ENCODE measurements at regions not wholly inside any gene's neighbourhood (a gene's known extent, or its start where the extent isn't known, plus 50 kb on each side); places are given as distances from the start of the nearest gene placed in this dataset.

DNA sequence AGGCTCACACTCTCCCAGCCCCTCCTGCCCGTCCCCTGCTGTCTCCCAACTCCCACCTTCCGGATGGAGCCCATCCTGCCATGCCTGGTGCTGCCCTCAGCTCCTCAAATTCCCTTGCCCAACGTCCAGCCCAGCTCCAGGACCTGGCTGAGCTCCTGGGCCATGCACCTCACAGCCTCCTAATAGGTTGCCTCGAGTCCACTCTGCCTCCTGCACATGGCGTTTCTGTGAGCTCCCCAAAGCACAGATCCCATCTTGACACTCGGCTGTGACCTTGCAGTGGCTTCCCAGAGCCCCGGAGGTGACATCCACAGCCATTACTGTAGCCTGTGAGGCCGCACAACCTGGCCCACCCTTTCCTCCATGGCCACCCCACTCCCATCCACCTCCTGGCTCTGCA is 191.9 kb upstream of the SALL3 start:
- no peak overlapping the region for H3K27ac ChIP-seq (ENCODE audit: low read depth, low read length, poor library complexity, severe bottlenecking)
- no peak for TF ChIP-seq EZH2 (IDR thresholded peaks at IDR 0.05; ENCODE audit: borderline replicate concordance, low read depth, low read length, poor library complexity, severe bottlenecking)
- H3K9me3 ChIP-seq (ENCODE audit: low read depth, low read length, poor library complexity, severe bottlenecking): no peaks in the 10 kb centered on the region
- POLR2A ChIA-PET (ENCODE audit: low non-redundant PET): no interaction called here
- no peak for DNase-seq (ENCODE audit: low spot score)
- peaks cover 5% of the 10 kb centered on the region for H3K27me3 ChIP-seq (replicated peaks; ENCODE audit: insufficient read depth, low read depth, low read length, poor library complexity)
- no peaks in the 10 kb centered on the region for H3K4me1 ChIP-seq (ENCODE audit: insufficient read depth, low read length, poor library complexity, severe bottlenecking)
- BruUV-seq (replicated peaks): no TSS peak
- intact Hi-C loops (cut with micrococcal nuclease; ENCODE audit: unreplicated experiment): no loop called here
- H3K36me3 ChIP-seq (ENCODE audit: insufficient read depth, low read length, poor library complexity, severe bottlenecking): no peaks in the 10 kb centered on the region
- no peak overlapping the region for H3K4me3 ChIP-seq (ENCODE audit: low read depth, low read length, poor library complexity, severe bottlenecking)
- CTCF ChIA-PET: no interaction called here

DNA sequence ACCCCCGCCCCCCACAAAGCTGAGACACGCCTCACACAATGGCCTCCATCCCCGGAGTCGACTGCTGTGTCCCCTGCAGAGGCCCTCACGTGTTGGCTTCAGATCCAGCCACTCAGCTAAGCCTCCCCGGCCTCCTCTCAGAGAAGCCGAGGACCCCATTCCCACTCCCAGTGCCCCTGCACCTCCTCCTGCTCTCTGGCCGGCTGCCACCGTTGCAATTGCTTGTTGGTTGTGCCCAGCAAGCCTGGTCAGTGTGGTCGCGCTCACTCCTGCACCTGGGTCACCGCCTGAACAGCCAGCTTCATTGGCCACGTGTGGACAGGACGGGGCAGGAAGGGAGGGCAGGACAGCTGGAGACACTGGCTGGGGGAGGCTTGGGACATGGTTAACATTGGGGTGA is 191.5 kb upstream of the SALL3 start:
- no peaks in the 10 kb centered on the region for H3K9me3 ChIP-seq (ENCODE audit: low read depth, low read length, poor library complexity, severe bottlenecking)
- TF ChIP-seq EZH2 (IDR thresholded peaks at IDR 0.05; ENCODE audit: borderline replicate concordance, low read depth, low read length, poor library complexity, severe bottlenecking): no peak
- TF ChIP-seq, protein P1, sequence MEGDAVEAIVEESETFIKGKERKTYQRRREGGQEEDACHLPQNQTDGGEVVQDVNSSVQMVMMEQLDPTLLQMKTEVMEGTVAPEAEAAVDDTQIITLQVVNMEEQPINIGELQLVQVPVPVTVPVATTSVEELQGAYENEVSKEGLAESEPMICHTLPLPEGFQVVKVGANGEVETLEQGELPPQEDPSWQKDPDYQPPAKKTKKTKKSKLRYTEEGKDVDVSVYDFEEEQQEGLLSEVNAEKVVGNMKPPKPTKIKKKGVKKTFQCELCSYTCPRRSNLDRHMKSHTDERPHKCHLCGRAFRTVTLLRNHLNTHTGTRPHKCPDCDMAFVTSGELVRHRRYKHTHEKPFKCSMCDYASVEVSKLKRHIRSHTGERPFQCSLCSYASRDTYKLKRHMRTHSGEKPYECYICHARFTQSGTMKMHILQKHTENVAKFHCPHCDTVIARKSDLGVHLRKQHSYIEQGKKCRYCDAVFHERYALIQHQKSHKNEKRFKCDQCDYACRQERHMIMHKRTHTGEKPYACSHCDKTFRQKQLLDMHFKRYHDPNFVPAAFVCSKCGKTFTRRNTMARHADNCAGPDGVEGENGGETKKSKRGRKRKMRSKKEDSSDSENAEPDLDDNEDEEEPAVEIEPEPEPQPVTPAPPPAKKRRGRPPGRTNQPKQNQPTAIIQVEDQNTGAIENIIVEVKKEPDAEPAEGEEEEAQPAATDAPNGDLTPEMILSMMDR (conservative IDR thresholded peaks at IDR 0.05; ENCODE audit: low read depth, low read length): no peak
- H3K36me3 ChIP-seq (ENCODE audit: insufficient read depth, low read length, poor library complexity, severe bottlenecking): no peaks in the 10 kb centered on the region
- no TSS peak for BruUV-seq (replicated peaks)
- no peak overlapping the region for H3K27ac ChIP-seq (ENCODE audit: low read depth, low read length, poor library complexity, severe bottlenecking)
- ChIA-PET POLR2A (ENCODE audit: low non-redundant PET) (no interaction called here), CTCF (no interaction called here)
- no peaks in the 10 kb centered on the region for H3K4me1 ChIP-seq (ENCODE audit: insufficient read depth, low read length, poor library complexity, severe bottlenecking)
- no peak for DNase-seq (ENCODE audit: low spot score)
- peaks cover 5% of the 10 kb centered on the region for H3K27me3 ChIP-seq (replicated peaks; ENCODE audit: insufficient read depth, low read depth, low read length, poor library complexity)
- H3K4me3 ChIP-seq (ENCODE audit: low read depth, low read length, poor library complexity, severe bottlenecking): no peak overlapping the region
- intact Hi-C loops (cut with micrococcal nuclease; ENCODE audit: unreplicated experiment): no loop called here

DNA sequence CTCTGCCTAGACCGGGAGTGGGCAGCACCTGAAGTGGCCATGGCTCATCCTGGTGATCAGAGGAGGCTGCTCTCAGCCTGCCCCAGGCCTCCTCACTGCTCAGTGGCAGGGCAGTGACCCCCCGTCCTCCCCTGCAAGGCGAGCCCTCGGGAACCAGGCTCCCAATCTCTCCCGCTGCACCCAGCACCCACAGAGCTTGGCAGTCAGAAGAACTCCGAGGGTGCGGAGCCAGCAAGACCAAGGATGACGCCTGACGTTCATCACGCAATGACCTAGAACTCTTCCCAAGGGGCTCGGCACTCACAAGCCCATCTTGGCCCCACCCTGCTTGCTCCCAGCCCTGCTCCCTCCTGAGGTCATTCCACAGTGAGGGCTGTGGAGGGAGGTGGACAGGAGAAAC is 189.8 kb upstream of the SALL3 start:
- CTCF ChIA-PET: no interaction called here
- Histone ChIP-seq H3K9me3 (ENCODE audit: low read depth, low read length, poor library complexity, severe bottlenecking) (no peaks in the 10 kb centered on the region), H3K4me3 (ENCODE audit: low read depth, low read length, poor library complexity, severe bottlenecking) (no peak overlapping the region), H3K4me1 (ENCODE audit: insufficient read depth, low read length, poor library complexity, severe bottlenecking) (no peaks in the 10 kb centered on the region), H3K36me3 (ENCODE audit: insufficient read depth, low read length, poor library complexity, severe bottlenecking) (no peaks in the 10 kb centered on the region), H3K27me3 (replicated peaks; ENCODE audit: insufficient read depth, low read depth, low read length, poor library complexity) (peaks cover 5% of the 10 kb centered on the region), H3K27ac (ENCODE audit: low read depth, low read length, poor library complexity, severe bottlenecking) (no peak overlapping the region)
- intact Hi-C loops (cut with micrococcal nuclease; ENCODE audit: unreplicated experiment): no loop called here
- DNase-seq (ENCODE audit: low spot score): no peak
- TF ChIP-seq, protein P1 (conservative IDR thresholded peaks at IDR 0.05; ENCODE audit: low read depth, low read length): no peak
- TF ChIP-seq EZH2 (IDR thresholded peaks at IDR 0.05; ENCODE audit: borderline replicate concordance, low read depth, low read length, poor library complexity, severe bottlenecking): no peak
- no TSS peak for BruUV-seq (replicated peaks)
- POLR2A ChIA-PET (ENCODE audit: low non-redundant PET): no interaction called here

DNA sequence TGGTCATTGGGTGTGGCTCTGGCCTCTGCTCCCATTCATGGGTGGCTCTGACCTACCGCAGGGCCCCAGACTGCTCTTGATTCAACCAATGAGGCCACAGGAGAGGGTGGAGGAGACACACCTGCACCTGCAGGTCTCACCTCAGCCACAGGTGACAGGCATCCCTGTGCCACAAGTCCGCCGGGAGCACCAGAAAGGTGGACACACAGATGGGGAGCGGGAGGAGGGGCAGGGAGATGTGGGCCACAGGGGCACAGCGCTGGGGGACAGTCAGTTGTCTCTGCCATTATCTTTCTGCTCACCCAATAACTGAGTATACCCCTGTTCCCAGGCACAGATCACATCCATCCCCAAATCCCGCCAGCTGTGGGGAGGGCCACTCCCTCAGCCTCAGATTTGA is 189.1 kb upstream of the SALL3 start:
- TF ChIP-seq, protein P1 (conservative IDR thresholded peaks at IDR 0.05; ENCODE audit: low read depth, low read length): no peak
- TF ChIP-seq EZH2 (IDR thresholded peaks at IDR 0.05; ENCODE audit: borderline replicate concordance, low read depth, low read length, poor library complexity, severe bottlenecking): no peak
- Histone ChIP-seq H3K27ac (ENCODE audit: low read depth, low read length, poor library complexity, severe bottlenecking) (no peak overlapping the region), H3K4me1 (ENCODE audit: insufficient read depth, low read length, poor library complexity, severe bottlenecking) (no peaks in the 10 kb centered on the region), H3K4me3 (ENCODE audit: low read depth, low read length, poor library complexity, severe bottlenecking) (no peak overlapping the region), H3K36me3 (ENCODE audit: insufficient read depth, low read length, poor library complexity, severe bottlenecking) (no peaks in the 10 kb centered on the region), H3K9me3 (ENCODE audit: low read depth, low read length, poor library complexity, severe bottlenecking) (no peaks in the 10 kb centered on the region), H3K27me3 (replicated peaks; ENCODE audit: insufficient read depth, low read depth, low read length, poor library complexity) (peaks cover 5% of the 10 kb centered on the region)
- ChIA-PET POLR2A (ENCODE audit: low non-redundant PET) (no interaction called here), CTCF (no interaction called here)
- no TSS peak for BruUV-seq (replicated peaks)
- no peak for DNase-seq (ENCODE audit: low spot score)
- intact Hi-C loops (cut with micrococcal nuclease; ENCODE audit: unreplicated experiment): no loop called here
